Thymus (tissue), 11 donors: ENCODE measurements at regions not wholly inside any gene's neighbourhood (a gene's known extent, or its start where the extent isn't known, plus 50 kb on each side); places are given as distances from the start of the nearest gene placed in this dataset.

Experiments used
- DNase-seq, 9 donors: peaks; one replicate each; pipeline ENCODE4 v3.0.0-alpha.2; 2013; ENCODE audit warnings: low spot score in 9 of 9, low read depth in 6 of 9, missing footprints in 1 of 9
- H3K27ac ChIP-seq, 2 donors: one replicate each; pipeline ENCODE4 v1.5.1; 2013; ENCODE audit warnings: control low read depth in 1 of 2, low read depth in 1 of 2, low read length in 1 of 2, mild to moderate bottlenecking in 1 of 2, moderate library complexity in 1 of 2
- H3K27me3 ChIP-seq, 2 donors: one replicate each; pipeline ENCODE4 v1.5.1; 2013; ENCODE audit warnings: low read length in 1 of 2; ENCODE audit not compliant: control insufficient read depth in 2 of 2, insufficient read depth in 1 of 2
- H3K36me3 ChIP-seq, 2 donors: one replicate each; pipeline ENCODE4 v1.5.1; 2013; ENCODE audit warnings: low read length in 1 of 2, mild to moderate bottlenecking in 1 of 2, moderate library complexity in 1 of 2; ENCODE audit not compliant: control insufficient read depth in 2 of 2, insufficient read depth in 2 of 2
- H3K4me1 ChIP-seq, 2 donors: one replicate each; pipeline ENCODE4 v1.5.1; 2013; ENCODE audit warnings: low read length in 2 of 2; ENCODE audit not compliant: control insufficient read depth in 2 of 2, insufficient read depth in 2 of 2
- H3K4me3 ChIP-seq, 2 donors: one replicate each; pipeline ENCODE4 v1.5.1; 2013; ENCODE audit warnings: low read length in 2 of 2, control low read depth in 1 of 2, mild to moderate bottlenecking in 1 of 2
- H3K9me3 ChIP-seq, 2 donors: one replicate each; pipeline ENCODE4 v1.5.1; 2013; ENCODE audit warnings: low read length in 1 of 2, mild to moderate bottlenecking in 1 of 2; ENCODE audit not compliant: control insufficient read depth in 2 of 2, insufficient read depth in 1 of 2
- WGBS: extraction: QIAGEN DNeasy Blood & Tissue Kit; methylation state at CpG from one replicate; pipeline ENCODE4 v1.1.7; 2013; 5-methylcytosine and 5-hydroxymethylcytosine counted together
- donor health status: healthy.

DNA sequence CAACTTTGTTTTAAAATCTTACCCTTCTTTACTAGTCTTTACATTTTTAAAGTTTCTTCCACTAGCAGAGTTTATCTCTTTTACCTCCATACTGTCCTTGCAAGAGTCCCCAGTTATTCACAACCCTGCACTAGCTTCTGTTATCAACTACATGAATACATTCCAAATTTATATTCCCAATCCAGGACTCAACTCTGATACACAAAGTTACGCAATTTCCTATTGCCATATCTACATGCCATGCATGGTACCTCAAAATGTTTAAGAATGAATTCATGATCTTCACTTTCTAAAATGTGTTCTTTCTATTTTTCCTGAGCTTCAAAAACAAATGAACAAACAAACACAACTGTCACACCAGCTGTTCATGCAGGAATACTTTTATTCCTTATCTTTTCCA lies 668.7 kb downstream of the CDH18 start:
- no peak overlapping the region for H3K27ac ChIP-seq
- DNase-seq, result no peak
- H3K4me1 ChIP-seq, result no peaks in the 10 kb centered on the region
- 97% methylated on average over 1 of the region's 1 CpG for WGBS
- H3K4me3 ChIP-seq, result no peak overlapping the region
- no peaks in the 10 kb centered on the region for H3K36me3 ChIP-seq
- H3K27me3 ChIP-seq, result no peaks in the 10 kb centered on the region
- no peaks in the 10 kb centered on the region for H3K9me3 ChIP-seq

DNA sequence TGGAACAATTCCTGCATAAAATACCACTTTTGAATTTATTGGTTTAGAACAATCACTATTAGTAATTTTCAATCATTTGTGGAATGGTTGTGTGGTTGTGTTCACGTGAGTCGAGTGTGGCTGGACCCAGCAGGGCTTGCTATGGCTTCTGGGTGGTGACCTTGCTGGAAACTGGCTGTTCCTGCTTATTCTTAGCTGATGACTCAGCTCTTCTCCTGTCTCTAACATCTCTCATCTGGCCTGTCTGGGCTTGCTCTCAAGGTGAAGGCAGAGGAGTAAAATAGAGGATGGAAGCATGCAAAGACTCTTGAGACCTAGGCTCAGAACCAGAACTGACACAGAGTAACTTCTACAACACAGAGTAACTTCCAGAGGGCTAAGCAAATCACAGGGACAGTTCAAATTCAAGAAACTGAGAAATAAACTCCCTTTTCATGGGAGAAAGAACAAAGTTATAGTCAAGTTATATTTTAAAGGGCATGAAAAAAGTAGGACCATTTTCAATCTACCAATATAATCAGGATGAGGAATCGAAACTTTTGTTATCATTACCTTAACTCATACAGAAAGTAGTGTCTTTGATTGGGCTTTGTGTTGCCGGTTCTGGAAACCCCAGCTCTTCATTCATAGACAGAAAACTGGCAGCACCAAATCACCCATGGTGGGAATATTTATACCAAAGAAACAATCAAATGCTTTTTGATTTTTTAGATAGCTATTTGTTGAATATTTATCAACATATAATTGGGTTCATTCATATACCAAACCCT lies 665.1 kb downstream of the CDH18 start:
- H3K27ac ChIP-seq, result no peak overlapping the region
- no peak for DNase-seq

DNA sequence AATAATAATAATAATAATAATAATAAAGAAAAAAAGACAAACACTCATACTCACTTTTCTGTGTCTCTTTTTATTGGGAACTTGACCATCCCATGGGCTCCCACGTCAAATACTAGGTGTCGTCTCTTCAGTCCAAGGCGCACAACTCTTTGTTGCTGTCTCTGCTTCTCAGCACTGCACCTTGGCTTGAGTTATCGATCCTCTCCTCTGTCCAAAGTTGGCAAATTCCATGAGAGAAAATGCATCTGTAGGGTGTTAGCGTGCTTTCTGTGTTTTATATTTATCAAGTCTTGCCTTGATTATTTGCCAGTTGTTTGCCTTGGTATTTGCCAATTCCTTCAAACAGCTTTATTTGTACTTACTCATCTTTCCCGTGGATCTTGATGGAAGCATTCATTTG lies 653.7 kb downstream of the CDH18 start:
- Histone ChIP-seq H3K9me3 (no peaks in the 10 kb centered on the region), H3K4me1 (no peaks in the 10 kb centered on the region), H3K27me3 (no peaks in the 10 kb centered on the region), H3K4me3 (no peak overlapping the region), H3K36me3 (no peaks in the 10 kb centered on the region), H3K27ac (no peak overlapping the region)
- 75% methylated on average over 6 of the region's 6 CpGs for WGBS
- DNase-seq, result no peak

More for the DNA sequence above, 665.1 kb downstream of the CDH18 start:
- Histone ChIP-seq H3K36me3 (no peaks in the 10 kb centered on the region), H3K9me3 (no peaks in the 10 kb centered on the region), H3K27me3 (no peaks in the 10 kb centered on the region), H3K4me3 (no peak overlapping the region), H3K4me1 (no peaks in the 10 kb centered on the region)
- WGBS, result 85% methylated on average over 4 of the region's 4 CpGs

DNA sequence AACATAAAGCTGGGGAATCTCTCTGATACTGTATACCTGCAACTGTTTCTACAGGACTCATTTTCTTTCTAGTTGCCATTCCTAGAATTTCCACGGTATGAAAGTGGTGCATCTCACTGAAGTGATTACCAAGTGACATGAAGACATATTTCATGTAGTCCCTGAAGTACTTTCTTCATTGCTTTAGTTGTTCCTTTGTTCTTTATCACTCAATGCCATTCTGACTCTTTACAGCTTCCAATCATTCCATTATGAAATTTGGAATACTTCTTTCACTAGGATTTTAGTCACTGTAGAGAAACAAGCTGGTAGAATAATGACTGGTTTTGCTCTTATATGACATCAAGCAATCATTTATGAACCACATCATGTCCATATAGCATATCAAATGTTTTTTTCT lies 645.1 kb downstream of the CDH18 start:
- 89% methylated on average over 1 of the region's 1 CpG for WGBS
- no peaks in the 10 kb centered on the region for H3K36me3 ChIP-seq
- H3K27me3 ChIP-seq, result no peaks in the 10 kb centered on the region
- no peaks in the 10 kb centered on the region for H3K4me1 ChIP-seq
- no peak overlapping the region for H3K27ac ChIP-seq
- no peak for DNase-seq
- no peak overlapping the region for H3K4me3 ChIP-seq
- H3K9me3 ChIP-seq, result no peaks in the 10 kb centered on the region

DNA sequence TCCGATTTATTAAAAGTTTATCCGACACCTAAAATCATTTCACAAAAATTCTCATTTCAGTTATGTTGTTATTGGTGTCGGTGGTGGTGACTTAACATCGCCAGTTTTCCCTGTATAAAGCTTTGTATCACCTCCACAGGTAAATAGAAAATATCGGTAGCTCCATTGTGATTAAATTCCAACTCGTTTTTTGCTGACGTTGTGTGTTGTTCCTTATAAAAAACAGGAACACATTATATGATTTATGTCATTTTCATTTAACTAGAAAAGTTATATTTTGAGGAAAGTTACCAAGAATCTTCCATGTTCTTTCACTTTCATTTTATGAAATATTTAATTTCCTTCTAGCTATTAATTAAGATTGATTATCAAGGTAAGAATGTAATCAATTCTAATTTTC lies 635.9 kb downstream of the CDH18 start:
- Histone ChIP-seq H3K4me3 (no peak overlapping the region), H3K27me3 (no peaks in the 10 kb centered on the region), H3K36me3 (no peaks in the 10 kb centered on the region), H3K27ac (no peak overlapping the region), H3K9me3 (no peaks in the 10 kb centered on the region), H3K4me1 (no peaks in the 10 kb centered on the region)
- 91% methylated on average over 7 of the region's 7 CpGs for WGBS
- no peak for DNase-seq

DNA sequence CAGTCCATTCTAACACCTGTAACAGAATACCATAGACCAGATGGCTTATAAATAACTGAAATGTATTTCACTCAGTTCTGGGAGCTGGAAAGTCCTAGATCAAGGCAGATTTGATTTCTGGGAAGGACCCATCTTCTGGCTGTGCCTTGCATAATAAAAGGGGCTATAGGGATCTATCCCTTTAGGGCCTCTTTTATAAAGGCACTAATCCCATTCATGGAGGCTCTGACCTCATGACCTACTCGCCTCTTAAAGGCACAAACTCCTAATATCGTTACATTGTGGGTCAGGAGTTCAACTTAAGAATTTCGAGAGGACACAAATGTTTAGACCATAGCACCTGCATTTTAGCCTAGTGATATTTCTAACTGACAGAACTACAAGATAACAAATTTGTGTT lies 619.0 kb downstream of the CDH18 start:
- H3K27me3 ChIP-seq, result no peaks in the 10 kb centered on the region
- H3K9me3 ChIP-seq, result no peaks in the 10 kb centered on the region
- H3K4me3 ChIP-seq, result no peak overlapping the region
- 89% methylated on average over 3 of the region's 3 CpGs for WGBS
- no peak overlapping the region for H3K27ac ChIP-seq
- H3K4me1 ChIP-seq, result no peaks in the 10 kb centered on the region
- DNase-seq, result no peak
- no peaks in the 10 kb centered on the region for H3K36me3 ChIP-seq

DNA sequence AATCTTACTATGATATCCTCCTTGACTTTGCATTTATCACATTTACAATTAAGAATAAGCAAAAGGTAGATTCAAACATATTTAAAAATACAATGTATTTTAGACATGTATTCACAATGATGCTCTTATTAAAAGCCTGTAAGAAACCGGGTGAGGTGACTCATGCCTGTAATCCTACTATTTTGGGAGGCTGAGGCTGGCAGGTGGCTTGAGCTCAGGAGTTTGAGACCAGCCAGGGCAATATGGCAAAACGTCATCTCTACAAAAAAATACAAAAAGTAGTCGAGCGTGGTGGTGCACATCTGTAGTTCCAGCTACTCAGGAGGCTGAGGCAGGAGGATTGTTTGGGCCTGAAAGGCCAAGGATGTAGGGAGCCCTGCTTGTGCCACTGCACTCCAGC lies 618.4 kb downstream of the CDH18 start:
- H3K36me3 ChIP-seq, result no peaks in the 10 kb centered on the region
- no peaks in the 10 kb centered on the region for H3K4me1 ChIP-seq
- no peak overlapping the region for H3K27ac ChIP-seq
- DNase-seq, result no peak
- no peak overlapping the region for H3K4me3 ChIP-seq
- 95% methylated on average over 4 of the region's 4 CpGs for WGBS
- H3K9me3 ChIP-seq, result no peaks in the 10 kb centered on the region
- no peaks in the 10 kb centered on the region for H3K27me3 ChIP-seq

DNA sequence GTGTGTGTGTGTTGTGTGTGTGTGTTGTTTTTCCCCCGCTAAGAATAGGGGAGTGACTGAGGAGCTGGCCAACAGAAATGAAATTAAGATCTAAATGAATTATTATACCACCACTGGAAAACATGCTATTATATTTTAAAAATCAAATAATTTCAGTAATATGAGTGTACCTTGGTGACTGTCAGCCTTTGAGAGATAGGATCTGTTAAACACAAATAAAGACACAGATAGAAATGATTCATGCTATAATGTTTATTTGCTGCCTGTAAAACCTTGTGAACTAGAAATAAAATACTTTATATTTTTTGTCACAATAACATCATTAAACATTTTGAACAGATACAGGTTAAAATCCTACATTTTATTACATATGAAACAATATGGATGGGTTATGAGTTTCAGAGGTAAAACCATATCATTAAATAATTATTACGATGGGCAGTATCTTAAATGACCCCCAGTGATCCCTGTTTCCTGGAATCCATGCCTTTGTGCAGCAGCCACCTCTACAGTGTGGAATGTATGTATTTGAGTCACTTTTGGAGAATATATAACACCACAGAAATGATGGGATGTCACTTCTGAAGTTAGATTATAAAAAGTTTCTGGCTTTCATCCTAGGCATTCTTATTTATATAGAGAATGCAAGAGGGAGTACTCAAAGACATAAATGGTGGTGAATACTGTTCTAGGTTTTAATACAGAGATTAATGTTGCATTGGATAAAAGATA lies 617.2 kb downstream of the CDH18 start:
- H3K4me3 ChIP-seq, result no peak overlapping the region
- no peak for DNase-seq
- no peaks in the 10 kb centered on the region for H3K4me1 ChIP-seq
- no peaks in the 10 kb centered on the region for H3K36me3 ChIP-seq
- 85% methylated on average over 2 of the region's 2 CpGs for WGBS
- H3K27me3 ChIP-seq, result no peaks in the 10 kb centered on the region
- H3K9me3 ChIP-seq, result no peaks in the 10 kb centered on the region
- no peak overlapping the region for H3K27ac ChIP-seq

DNA sequence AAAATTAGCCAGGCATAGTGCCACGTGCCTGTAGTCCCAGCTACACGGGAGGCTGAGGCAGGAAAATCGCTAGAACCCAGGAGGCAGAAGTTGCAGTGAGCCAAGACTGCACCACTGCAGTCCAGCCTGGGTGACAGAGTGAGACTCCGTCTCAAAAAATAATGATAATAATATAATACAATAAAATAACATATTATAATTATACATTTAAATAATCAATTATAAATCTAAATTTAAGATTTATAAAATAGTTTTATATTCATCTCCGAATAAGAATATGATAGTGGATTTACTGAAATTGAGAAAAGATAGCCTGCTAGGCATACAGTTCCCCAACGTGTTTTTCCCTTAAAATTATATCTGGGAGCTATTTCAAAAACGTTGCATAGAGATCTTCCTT lies 599.6 kb downstream of the CDH18 start:
- Histone ChIP-seq H3K36me3 (no peaks in the 10 kb centered on the region), H3K27me3 (no peaks in the 10 kb centered on the region), H3K9me3 (no peaks in the 10 kb centered on the region), H3K27ac (no peak overlapping the region), H3K4me3 (no peak overlapping the region), H3K4me1 (no peaks in the 10 kb centered on the region)
- DNase-seq, result no peak
- 87% methylated on average over 7 of the region's 7 CpGs for WGBS
